B cell (primary cell): ENCODE measurements at regions not wholly inside any gene's neighbourhood (a gene's known extent, or its start where the extent isn't known, plus 50 kb on each side); places are given as distances from the start of the nearest gene placed in this dataset.

Source experiments
- ATAC-seq: fragments of 200-7000 bp; cut with Tn5 transposase; one replicate; pipeline ENCODE4 v1.10.0; 2021; ENCODE audit warnings: low read depth, mild to moderate bottlenecking, moderate number of reproducible peaks, moderate library complexity
- CTCF ChIA-PET: fragments of 350-600 bp; sonication (Branson Sonifier 250); formaldehyde crosslinking; loops from one replicate; lab custom pipeline; 2021; ENCODE audit warnings: antibody characterized with exemption, inconsistent platforms; lab: Charles Lee
- POLR2A ChIA-PET: fragments of 350-600 bp; sonication (Branson Sonifier 250); formaldehyde crosslinking; loops from one replicate; lab custom pipeline; 2021; ENCODE audit warnings: antibody characterized with exemption; lab: Charles Lee
- DNase-seq: peaks from one replicate; pipeline ENCODE4 v3.0.0; 2013
- H2AFZ ChIP-seq: 2 replicates; pipeline ENCODE4 v1.6.1; 2012; ENCODE audit warnings: mild to moderate bottlenecking, low read depth, low read length; ENCODE audit not compliant: insufficient read depth, poor library complexity, severe bottlenecking
- H3K27ac ChIP-seq, 2 donors: 1 replicate in 1 of 2; 2 replicates in 1 of 2; pipeline ENCODE4 v1.5.1; 2012 to 2013; ENCODE audit warnings: low read length in 2 of 2, mild to moderate bottlenecking in 2 of 2, moderate library complexity in 1 of 2
- H3K27me3 ChIP-seq, 4 experiments: fragments of 200-600 bp in 1 of 4; sonication (generic) in 1 of 4; replicated peaks in 1 of 4; 1 replicate in 2 of 4; 2 replicates in 2 of 4; pipeline versions ENCODE4 v1.6.1 to v1.7.0; 2013 to 2016; ENCODE audit warnings: low read length in 3 of 4, mild to moderate bottlenecking in 2 of 4, mixed read lengths in 1 of 4, moderate library complexity in 1 of 4; ENCODE audit not compliant: insufficient read depth in 4 of 4, control insufficient read depth in 3 of 4; ENCODE audit errors: control extremely low read depth in 1 of 4
- H3K36me3 ChIP-seq, 2 experiments: replicated peaks in 1 of 2; 1 replicate in 1 of 2; 2 replicates in 1 of 2; pipeline versions ENCODE4 v1.6.1 to v1.7.1; 2013; ENCODE audit warnings: low read length in 1 of 2; ENCODE audit not compliant: insufficient read depth in 2 of 2, control insufficient read depth in 1 of 2; ENCODE audit errors: control extremely low read depth in 1 of 2, extremely low read depth in 1 of 2
- H3K4me1 ChIP-seq, 2 donors: fragments of 200-600 bp in 1 of 2; sonication (generic) in 1 of 2; 1 replicate in 1 of 2; 2 replicates in 1 of 2; pipeline versions ENCODE4 v1.5.1 to v1.6.1; 2013 to 2017; ENCODE audit warnings: low read length in 2 of 2; ENCODE audit not compliant: control insufficient read depth in 2 of 2, insufficient read depth in 2 of 2
- H3K4me2 ChIP-seq: replicated peaks from 2 replicates; pipeline ENCODE3; 2012; ENCODE audit warnings: mild to moderate bottlenecking, low read depth, low read length; ENCODE audit not compliant: poor library complexity, severe bottlenecking
- H3K4me3 ChIP-seq, 5 experiments: fragments of 200-600 bp in 1 of 5; sonication (generic) in 1 of 5; 1 replicate in 3 of 5; 2 replicates in 2 of 5; pipeline versions ENCODE4 v1.5.1 to v1.7.0; 2011 to 2016; ENCODE audit warnings: low read length in 4 of 5, mild to moderate bottlenecking in 4 of 5, low read depth in 2 of 5, control low read depth in 1 of 5, moderate library complexity in 1 of 5; ENCODE audit not compliant: insufficient read depth in 1 of 5; ENCODE audit errors: control extremely low read depth in 1 of 5, extremely low read depth in 1 of 5
- H3K79me2 ChIP-seq: fragments of 200-600 bp; sonication (generic); one replicate; pipeline ENCODE4 v1.6.0; 2016; ENCODE audit warnings: low read length; ENCODE audit not compliant: control insufficient read depth, insufficient read depth
- H3K9ac ChIP-seq: fragments of 200-600 bp; sonication (generic); 2 replicates; pipeline ENCODE4 v1.6.1; 2017; ENCODE audit warnings: mild to moderate bottlenecking, low read length, moderate library complexity
- H3K9me3 ChIP-seq, 3 donors: one replicate each; pipeline versions ENCODE4 v1.6.1 to v1.7.1; 2013; ENCODE audit warnings: low read length in 2 of 3; ENCODE audit not compliant: control insufficient read depth in 2 of 3, insufficient read depth in 1 of 3; ENCODE audit errors: control extremely low read depth in 1 of 3
- H4K20me1 ChIP-seq: 2 replicates; pipeline ENCODE4 v1.6.0; 2012; ENCODE audit warnings: mild to moderate bottlenecking, low read length; ENCODE audit not compliant: insufficient read depth, control insufficient read depth, poor library complexity, severe bottlenecking
- H3K27ac Mint-ChIP-seq: one replicate; pipeline ENCODE4 v1.8.0; 2021; ENCODE audit warnings: mixed read lengths
- H3K27me3 Mint-ChIP-seq: one replicate; pipeline ENCODE4 v1.8.0; 2021; ENCODE audit warnings: mixed read lengths
- H3K4me1 Mint-ChIP-seq: one replicate; pipeline ENCODE4 v1.8.0; 2021; ENCODE audit warnings: mixed read lengths
- H3K4me3 Mint-ChIP-seq: one replicate; pipeline ENCODE4 v1.8.0; 2021; ENCODE audit warnings: mixed read lengths
- H3K9me3 Mint-ChIP-seq: one replicate; pipeline ENCODE4 v1.8.0; 2022; ENCODE audit warnings: mixed read lengths; ENCODE audit not compliant: insufficient read depth
- CTCF ChIP-seq: fragments of 200-600 bp; IDR thresholded peaks from one replicate; pipeline ENCODE4 v1.8.0; 2022; ENCODE audit warnings: antibody characterized with exemption, mild to moderate bottlenecking
- EZH2 ChIP-seq: IDR thresholded peaks from 2 replicates; pipeline ENCODE4 v1.6.1; 2012; ENCODE audit warnings: borderline replicate concordance, low read depth, mild to moderate bottlenecking, moderate library complexity, low read length; ENCODE audit not compliant: insufficient read depth, poor library complexity, severe bottlenecking
- WGBS: methylation state at CpG from one replicate; pipeline ENCODE4 v1.1.5; 2013; ENCODE audit warnings: missing lambda C conversion rate; ENCODE audit not compliant: insufficient coverage; 5-methylcytosine and 5-hydroxymethylcytosine counted together
- intact Hi-C: fragments of 100-400 bp; cut with micrococcal nuclease; formaldehyde crosslinking; loops from one replicate; pipeline ENCODE4 v1.10.0; 2022

- no peaks in the 10 kb centered on the region for H3K79me2 ChIP-seq
- no peaks in the 10 kb centered on the region for H4K20me1 ChIP-seq
- no peak overlapping the region for H3K4me3 ChIP-seq
- no peak overlapping the region for H3K9ac ChIP-seq
- ChIA-PET CTCF (no interaction called here), POLR2A (no interaction called here)
- intact Hi-C loops, result no loop called here
- Mint-ChIP-seq H3K4me1 (no peaks in the 10 kb centered on the region), H3K4me3 (no peak overlapping the region), H3K27me3 (no peaks in the 10 kb centered on the region), H3K27ac (no peak overlapping the region), H3K9me3 (peaks cover 3% of the 10 kb centered on the region)
- H3K9me3 ChIP-seq, result no peaks in the 10 kb centered on the region
- no peak for DNase-seq
- TF ChIP-seq EZH2 (no peak), CTCF (no peak)
- no peak for ATAC-seq
- no peak overlapping the region for H3K27ac ChIP-seq
- no peak overlapping the region for H2AFZ ChIP-seq
- no peaks in the 10 kb centered on the region for H3K36me3 ChIP-seq
- H3K27me3 ChIP-seq, result no peaks in the 10 kb centered on the region
- H3K4me1 ChIP-seq, result no peaks in the 10 kb centered on the region
- 80% methylated on average over 1 of the region's 5 CpGs for WGBS
- no peak overlapping the region for H3K4me2 ChIP-seq
Measured at GRCh38 chr5:31047007-31047406, 146.5 kb upstream of the CDH6 start.

GRCh38 chr5:31036411-31036810, 157.1 kb upstream of the CDH6 start:
- H3K27me3 Mint-ChIP-seq, result no peaks in the 10 kb centered on the region
- intact Hi-C loops, result no loop called here
- peaks cover 0 to 2% (median 0%) of the 10 kb centered on the region in 3 donors for H3K9me3 ChIP-seq
- H3K79me2 ChIP-seq, result no peaks in the 10 kb centered on the region
- H3K9ac ChIP-seq, result no peak overlapping the region
- POLR2A ChIA-PET, result no interaction called here
- H3K9me3 Mint-ChIP-seq, result peaks cover 4% of the 10 kb centered on the region
- H3K4me1 ChIP-seq, result no peaks in the 10 kb centered on the region
- TF ChIP-seq CTCF (no peak), EZH2 (no peak)
- H4K20me1 ChIP-seq, result no peaks in the 10 kb centered on the region
- H3K27ac ChIP-seq, result no peak overlapping the region
- H3K27ac Mint-ChIP-seq, result no peak overlapping the region
- no peak overlapping the region for H2AFZ ChIP-seq
- ATAC-seq (no peak), DNase-seq (no peak)
- no CpG with 5 or more reads among the region's 4 CpGs for WGBS
- CTCF ChIA-PET, result no interaction called here
- H3K27me3 ChIP-seq, result no peaks in the 10 kb centered on the region
- H3K4me1 Mint-ChIP-seq, result no peaks in the 10 kb centered on the region
- no peak overlapping the region for H3K4me3 ChIP-seq
- H3K4me2 ChIP-seq, result no peak overlapping the region
- H3K4me3 Mint-ChIP-seq, result no peak overlapping the region
- H3K36me3 ChIP-seq, result no peaks in the 10 kb centered on the region
